HFF-Myc (cell line): ENCODE measurements at regions not wholly inside any gene's neighbourhood (a gene's known extent, or its start where the extent isn't known, plus 50 kb on each side); places are given as distances from the start of the nearest gene placed in this dataset.

ENCODE experiments used
- DNase-seq: peaks from one replicate; pipeline ENCODE4 v3.0.0-alpha.2; 2011; ENCODE audit warnings: low read depth; ENCODE audit errors: extremely low read depth
- H3K4me3 ChIP-seq: replicated peaks from 2 replicates; pipeline ENCODE4 v1.5.1; 2011; ENCODE audit warnings: low read depth, mild to moderate bottlenecking, control low read depth, low read length
- CTCF ChIP-seq: IDR thresholded peaks from 2 replicates; pipeline ENCODE4 v1.5.1; 2012; ENCODE audit warnings: mild to moderate bottlenecking, low read depth, low read length, control low read depth; ENCODE audit errors: missing control alignments

- H3K4me3 ChIP-seq = no peak overlapping the region
- TF ChIP-seq CTCF = no peak
- DNase-seq = no peak
Observed at GRCh38 chr2:52659546-52659945, 1108.1 kb upstream of the CHAC2 start.

- DNase-seq = no peak
- H3K4me3 ChIP-seq = no peak overlapping the region
- TF ChIP-seq CTCF = no peak
Observed at GRCh38 chr2:52658598-52658997, 1109.0 kb upstream of the CHAC2 start.

GRCh38 chr2:52639692-52640091 lies 1127.9 kb upstream of the CHAC2 start:
- no peak for DNase-seq
- H3K4me3 ChIP-seq = no peak overlapping the region
- no peak for TF ChIP-seq CTCF

- TF ChIP-seq CTCF = no peak
- H3K4me3 ChIP-seq = no peak overlapping the region
- DNase-seq = no peak
Observed at GRCh38 chr2:52632543-52632942, 1135.1 kb upstream of the CHAC2 start.

- no peak for DNase-seq
- TF ChIP-seq CTCF = no peak
- H3K4me3 ChIP-seq = no peak overlapping the region
Observed at GRCh38 chr2:52629944-52630343, 1137.7 kb upstream of the CHAC2 start.

GRCh38 chr2:52629531-52629930 lies 1138.1 kb upstream of the CHAC2 start:
- no peak for TF ChIP-seq CTCF
- no peak for DNase-seq
- H3K4me3 ChIP-seq = no peak overlapping the region

- TF ChIP-seq CTCF = no peak
- no peak for DNase-seq
- no peak overlapping the region for H3K4me3 ChIP-seq
Observed at GRCh38 chr2:52622266-52622665, 1145.3 kb upstream of the CHAC2 start.
